CD14-positive monocyte (primary cell): ENCODE measurements at regions not wholly inside any gene's neighbourhood (a gene's known extent, or its start where the extent isn't known, plus 50 kb on each side); places are given as distances from the start of the nearest gene placed in this dataset.

ENCODE experiments used
- DNase-seq, 3 donors: peaks; one replicate each; pipeline ENCODE4 v3.0.0-alpha.2; 2011 to 2022
- H2AFZ ChIP-seq: 2 replicates; pipeline ENCODE4 v1.6.0; 2012; ENCODE audit warnings: mild to moderate bottlenecking, low read depth, low read length, inconsistent platforms; ENCODE audit not compliant: insufficient read depth, poor library complexity, severe bottlenecking
- H3K27ac ChIP-seq, 2 donors: 1 replicate in 1 of 2; 2 replicates in 1 of 2; pipeline ENCODE4 v1.5.1; 2012 to 2013; ENCODE audit warnings: low read length in 2 of 2, control low read depth in 1 of 2, inconsistent platforms in 1 of 2, low read depth in 1 of 2, mild to moderate bottlenecking in 1 of 2
- H3K27me3 ChIP-seq, 2 donors: one replicate each; pipeline versions ENCODE4 v1.6.0 to v1.6.1; 2011 to 2013; ENCODE audit warnings: low read length in 2 of 2; ENCODE audit not compliant: control insufficient read depth in 2 of 2, insufficient read depth in 2 of 2
- H3K36me3 ChIP-seq, 2 donors: replicated peaks in 1 of 2; 1 replicate in 1 of 2; 2 replicates in 1 of 2; pipeline versions ENCODE4 v1.5.1 to v1.6.1; 2012 to 2013; ENCODE audit warnings: low read length in 2 of 2, control low read depth in 1 of 2, inconsistent platforms in 1 of 2, mild to moderate bottlenecking in 1 of 2; ENCODE audit not compliant: insufficient read depth in 2 of 2, control insufficient read depth in 1 of 2
- H3K4me1 ChIP-seq, 2 donors: 1 replicate in 1 of 2; 2 replicates in 1 of 2; pipeline versions ENCODE4 v1.5.1 to v1.6.1; 2012 to 2013; ENCODE audit warnings: low read length in 2 of 2, control low read depth in 1 of 2, inconsistent platforms in 1 of 2, mild to moderate bottlenecking in 1 of 2, moderate library complexity in 1 of 2; ENCODE audit not compliant: insufficient read depth in 2 of 2, control insufficient read depth in 1 of 2
- H3K4me2 ChIP-seq: replicated peaks from 2 replicates; pipeline ENCODE3; 2012; ENCODE audit warnings: low read length, moderate library complexity, mild to moderate bottlenecking; ENCODE audit not compliant: poor library complexity, severe bottlenecking; ENCODE audit errors: extremely low read depth
- H3K4me3 ChIP-seq, 3 experiments: fragments of 200-600 bp in 1 of 3; sonication (generic) in 1 of 3; replicated peaks in 1 of 3; 1 replicate in 2 of 3; 2 replicates in 1 of 3; pipeline ENCODE4 v1.5.1; 2011 to 2013; ENCODE audit warnings: low read length in 3 of 3, mild to moderate bottlenecking in 3 of 3, control low read depth in 2 of 3, low read depth in 2 of 3, inconsistent platforms in 1 of 3, moderate library complexity in 1 of 3
- H3K79me2 ChIP-seq: 2 replicates; pipeline ENCODE4 v1.6.0; 2012; ENCODE audit warnings: mild to moderate bottlenecking, control low read depth, inconsistent platforms, low read length, moderate library complexity; ENCODE audit not compliant: insufficient read depth
- H3K9ac ChIP-seq: 2 replicates; pipeline ENCODE4 v1.6.0; 2017; ENCODE audit warnings: low read length, mild to moderate bottlenecking; ENCODE audit not compliant: insufficient read depth, poor library complexity, severe bottlenecking
- H3K9me3 ChIP-seq, 2 donors: replicated peaks in 1 of 2; 1 replicate in 1 of 2; 2 replicates in 1 of 2; pipeline versions ENCODE4 v1.5.1 to v1.6.1; 2012 to 2013; ENCODE audit warnings: low read length in 2 of 2, control low read depth in 1 of 2; ENCODE audit not compliant: control insufficient read depth in 1 of 2, insufficient read depth in 1 of 2
- H4K20me1 ChIP-seq: 2 replicates; pipeline ENCODE4 v1.6.0; 2012; ENCODE audit warnings: mild to moderate bottlenecking, low read length, control low read depth, moderate library complexity; ENCODE audit not compliant: insufficient read depth
- H3K27ac Mint-ChIP-seq, 7 donors: one replicate each; pipeline ENCODE4 v1.8.0; 2020; ENCODE audit warnings: mild to moderate bottlenecking in 7 of 7, mixed read lengths in 7 of 7, moderate library complexity in 6 of 7, inconsistent platforms in 2 of 7
- H3K27me3 Mint-ChIP-seq, 3 donors: one replicate each; pipeline ENCODE4 v1.8.0; 2021 to 2022; ENCODE audit warnings: low read depth in 3 of 3, mild to moderate bottlenecking in 3 of 3, mixed read lengths in 3 of 3, moderate library complexity in 3 of 3, inconsistent platforms in 1 of 3
- H3K36me3 Mint-ChIP-seq, 2 donors: one replicate each; pipeline ENCODE4 v1.8.0; 2020; ENCODE audit warnings: mixed read lengths in 2 of 2, inconsistent platforms in 1 of 2, mild to moderate bottlenecking in 1 of 2
- H3K4me1 Mint-ChIP-seq: one replicate; pipeline ENCODE4 v1.8.0; 2020; ENCODE audit warnings: mild to moderate bottlenecking, mixed read lengths
- H3K4me3 Mint-ChIP-seq, 2 donors: one replicate each; pipeline ENCODE4 v1.8.0; 2020; ENCODE audit warnings: mild to moderate bottlenecking in 2 of 2, mixed read lengths in 2 of 2, moderate library complexity in 1 of 2
- H3K9me3 Mint-ChIP-seq, 7 donors: one replicate each; pipeline ENCODE4 v1.8.0; 2020 to 2022; ENCODE audit warnings: mixed read lengths in 7 of 7, mild to moderate bottlenecking in 6 of 7, moderate library complexity in 6 of 7, inconsistent platforms in 2 of 7
- WGBS: methylation state at CpG from one replicate; pipeline ENCODE4 v1.1.5; 2013; ENCODE audit warnings: missing lambda C conversion rate; ENCODE audit not compliant: insufficient coverage; 5-methylcytosine and 5-hydroxymethylcytosine counted together
- intact Hi-C, 2 donors: fragments of 100-400 bp; cut with micrococcal nuclease; formaldehyde crosslinking; loops; one replicate each; pipeline versions ENCODE4 v1.15.0 to v1.15.1; 2023
- TF ChIP-seq, protein P1 (sequence below): fragments of 200-600 bp; IDR thresholded peaks from one replicate; pipeline ENCODE4 v1.8.0; 2022; ENCODE audit warnings: antibody characterized with exemption, mild to moderate bottlenecking

DNA sequence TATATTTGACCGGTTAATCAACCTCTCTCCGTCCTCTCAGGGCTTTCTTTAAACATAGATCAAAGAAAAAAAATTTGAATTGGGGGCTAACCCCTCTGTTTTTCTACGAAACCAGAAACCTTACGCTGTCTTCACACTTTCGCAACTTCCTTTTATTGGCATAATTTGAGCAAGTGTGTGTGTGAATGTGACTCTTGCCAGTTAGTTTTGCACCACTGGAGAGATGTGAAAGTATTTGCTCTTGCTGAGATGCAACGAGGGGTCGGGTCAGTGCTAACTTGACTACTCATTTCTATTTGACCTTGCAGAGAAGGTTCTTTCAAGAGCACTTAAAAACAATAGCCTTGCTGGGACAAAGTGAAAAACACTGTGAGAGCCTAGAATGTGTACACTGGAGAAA lies 81.2 kb downstream of the FAM43A start:
- Histone ChIP-seq H4K20me1 (no peaks in the 10 kb centered on the region), H3K9me3 (no peaks in the 10 kb centered on the region), H3K4me2 (peak overlapping the region; percentile 74), H3K27me3 (no peaks in the 10 kb centered on the region), H3K36me3 (no peaks in the 10 kb centered on the region), H3K27ac (peak overlapping the region in 1 of 2 donors; percentile 22), H3K9ac (no peak overlapping the region), H2AFZ (peak overlapping the region; percentile 66), H3K4me3 (peak overlapping the region in 1 of 3 experiments; percentile 59), H3K4me1 (peaks cover 30 to 40% of the 10 kb centered on the region in 2 donors), H3K79me2 (no peaks in the 10 kb centered on the region)
- intact Hi-C loops, result loop anchor here in 1 of 2 donors (5.0 kb wide), 1 partner anchor 35 kb away; no protein-coding TSS in a partner anchor
- DNase-seq, result peak; percentile 29 to 55 (median 50)
- Mint-ChIP-seq H3K4me3 (peak overlapping the region; percentile 17 to 77), H3K4me1 (peaks cover 40% of the 10 kb centered on the region), H3K9me3 (peaks cover 0 to 2% (median 0%) of the 10 kb centered on the region in 7 donors), H3K27me3 (peaks cover 0 to 2% (median 0%) of the 10 kb centered on the region in 3 donors), H3K36me3 (no peaks in the 10 kb centered on the region), H3K27ac (peak overlapping the region in 5 of 7 donors; percentile 28 to 81 (median 63))
- WGBS, result 20% methylated on average over 1 of the region's 7 CpGs
- TF ChIP-seq, protein P1, sequence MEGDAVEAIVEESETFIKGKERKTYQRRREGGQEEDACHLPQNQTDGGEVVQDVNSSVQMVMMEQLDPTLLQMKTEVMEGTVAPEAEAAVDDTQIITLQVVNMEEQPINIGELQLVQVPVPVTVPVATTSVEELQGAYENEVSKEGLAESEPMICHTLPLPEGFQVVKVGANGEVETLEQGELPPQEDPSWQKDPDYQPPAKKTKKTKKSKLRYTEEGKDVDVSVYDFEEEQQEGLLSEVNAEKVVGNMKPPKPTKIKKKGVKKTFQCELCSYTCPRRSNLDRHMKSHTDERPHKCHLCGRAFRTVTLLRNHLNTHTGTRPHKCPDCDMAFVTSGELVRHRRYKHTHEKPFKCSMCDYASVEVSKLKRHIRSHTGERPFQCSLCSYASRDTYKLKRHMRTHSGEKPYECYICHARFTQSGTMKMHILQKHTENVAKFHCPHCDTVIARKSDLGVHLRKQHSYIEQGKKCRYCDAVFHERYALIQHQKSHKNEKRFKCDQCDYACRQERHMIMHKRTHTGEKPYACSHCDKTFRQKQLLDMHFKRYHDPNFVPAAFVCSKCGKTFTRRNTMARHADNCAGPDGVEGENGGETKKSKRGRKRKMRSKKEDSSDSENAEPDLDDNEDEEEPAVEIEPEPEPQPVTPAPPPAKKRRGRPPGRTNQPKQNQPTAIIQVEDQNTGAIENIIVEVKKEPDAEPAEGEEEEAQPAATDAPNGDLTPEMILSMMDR, result no peak

DNA sequence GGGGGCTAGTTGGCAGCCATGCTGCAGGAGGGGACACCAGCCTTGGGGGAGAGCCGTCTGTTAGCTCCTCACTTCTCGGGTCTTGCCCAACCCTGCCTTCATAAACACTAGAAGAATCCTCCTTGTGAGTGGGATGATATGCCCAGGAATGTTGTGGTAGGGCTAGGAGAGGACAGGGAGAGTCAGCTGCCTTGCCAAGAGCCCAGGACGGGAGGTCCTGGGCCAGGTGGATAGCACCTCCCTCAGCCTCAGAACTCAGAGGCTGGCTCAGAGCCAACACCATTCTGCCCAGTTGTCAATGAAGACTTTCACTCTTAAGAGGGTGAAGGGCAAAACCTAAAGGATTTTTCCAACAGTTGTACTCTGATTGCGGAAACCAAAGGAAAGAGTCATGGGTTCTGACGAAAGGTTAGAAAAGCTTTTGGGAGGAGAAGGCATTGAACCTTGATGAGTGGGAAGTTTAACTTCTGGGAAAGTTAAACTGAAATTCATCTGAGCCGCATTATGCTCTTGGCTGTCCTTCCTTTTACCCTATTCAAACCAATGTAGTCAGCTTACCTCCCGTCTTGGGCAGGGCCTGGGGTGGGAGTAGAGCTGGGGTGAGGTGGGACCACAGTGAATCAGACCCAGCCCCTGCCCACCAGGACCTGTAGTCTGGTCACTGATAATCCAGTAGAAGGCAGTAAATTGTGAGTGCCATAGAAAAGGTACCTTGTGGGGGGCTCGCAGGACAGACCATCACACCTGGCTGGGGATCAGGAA lies 81.9 kb downstream of the FAM43A start:
- Histone ChIP-seq H3K9ac (no peak overlapping the region), H3K9me3 (no peaks in the 10 kb centered on the region), H4K20me1 (no peaks in the 10 kb centered on the region), H3K4me2 (peak overlapping the region; percentile 74), H3K79me2 (no peaks in the 10 kb centered on the region), H2AFZ (peak overlapping the region; percentile 66), H3K27me3 (no peaks in the 10 kb centered on the region), H3K4me3 (peak overlapping the region in 1 of 3 experiments; percentile 59), H3K27ac (peak overlapping the region in 1 of 2 donors; percentile 22), H3K36me3 (no peaks in the 10 kb centered on the region), H3K4me1 (peaks cover 30 to 40% of the 10 kb centered on the region in 2 donors)
- intact Hi-C loops, result loop anchor here (2.0 to 5.0 kb wide), 2 partner anchors 31 to 35 kb away; no protein-coding TSS in a partner anchor
- peaks cover 40% of the 10 kb centered on the region for H3K4me1 Mint-ChIP-seq
- peaks cover 0 to 2% (median 0%) of the 10 kb centered on the region in 7 donors for H3K9me3 Mint-ChIP-seq
- WGBS, result 86% methylated on average over 1 of the region's 8 CpGs
- DNase-seq, result no peak
- peak overlapping the region in 4 of 7 donors; percentile 6 to 81 (median 53) for H3K27ac Mint-ChIP-seq
- H3K36me3 Mint-ChIP-seq, result no peaks in the 10 kb centered on the region
- TF ChIP-seq, protein P1, result no peak
- H3K27me3 Mint-ChIP-seq, result peaks cover 0 to 2% (median 0%) of the 10 kb centered on the region in 3 donors
- peak overlapping the region; percentile 17 to 77 for H3K4me3 Mint-ChIP-seq
